Omental fat pad (tissue), 3 donors: ENCODE measurements at regions not wholly inside any gene's neighbourhood (a gene's known extent, or its start where the extent isn't known, plus 50 kb on each side); places are given as distances from the start of the nearest gene placed in this dataset.

Experiments
- ATAC-seq: fragments of 150-250 bp; one replicate; pipeline ENCODE4 v1.9.1; 2016; ENCODE audit warnings: mild to moderate bottlenecking, moderate library complexity; ENCODE audit not compliant: low FRiP score
- DNase-seq: peaks from one replicate; pipeline ENCODE4 v3.0.0-alpha.2; 2019; ENCODE audit warnings: low spot score
- CTCF ChIP-seq, 3 donors: fragments of 450-650 bp; IDR thresholded peaks; one replicate each; pipeline ENCODE4 v1.5.1; 2016 to 2017; ENCODE audit warnings: antibody characterized with exemption in 3 of 3, mild to moderate bottlenecking in 3 of 3, moderate library complexity in 2 of 3

DNA sequence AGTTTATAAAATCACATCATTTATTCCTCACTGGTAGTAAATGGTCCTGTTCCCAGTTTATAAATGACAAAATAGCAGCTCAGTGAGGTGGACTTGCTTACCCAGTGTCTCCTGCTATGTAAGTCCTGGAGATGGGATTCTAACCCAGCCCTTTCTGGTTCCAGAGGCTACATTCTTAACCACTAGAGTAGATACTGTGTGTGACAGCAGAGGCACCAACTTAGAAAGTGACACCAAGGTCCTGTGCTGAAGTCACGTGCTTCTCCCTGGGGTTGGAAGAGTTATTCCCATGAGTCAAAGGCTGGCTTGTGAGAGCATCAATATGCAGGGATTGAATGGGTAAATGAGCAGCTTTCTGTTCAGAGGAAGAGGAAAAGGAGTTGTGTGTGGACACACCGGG, 167.3 kb upstream of the IRX3 start:
- no peak for ATAC-seq
- no peak for TF ChIP-seq CTCF (IDR thresholded peaks at IDR 0.05)
- no peak for DNase-seq

DNA sequence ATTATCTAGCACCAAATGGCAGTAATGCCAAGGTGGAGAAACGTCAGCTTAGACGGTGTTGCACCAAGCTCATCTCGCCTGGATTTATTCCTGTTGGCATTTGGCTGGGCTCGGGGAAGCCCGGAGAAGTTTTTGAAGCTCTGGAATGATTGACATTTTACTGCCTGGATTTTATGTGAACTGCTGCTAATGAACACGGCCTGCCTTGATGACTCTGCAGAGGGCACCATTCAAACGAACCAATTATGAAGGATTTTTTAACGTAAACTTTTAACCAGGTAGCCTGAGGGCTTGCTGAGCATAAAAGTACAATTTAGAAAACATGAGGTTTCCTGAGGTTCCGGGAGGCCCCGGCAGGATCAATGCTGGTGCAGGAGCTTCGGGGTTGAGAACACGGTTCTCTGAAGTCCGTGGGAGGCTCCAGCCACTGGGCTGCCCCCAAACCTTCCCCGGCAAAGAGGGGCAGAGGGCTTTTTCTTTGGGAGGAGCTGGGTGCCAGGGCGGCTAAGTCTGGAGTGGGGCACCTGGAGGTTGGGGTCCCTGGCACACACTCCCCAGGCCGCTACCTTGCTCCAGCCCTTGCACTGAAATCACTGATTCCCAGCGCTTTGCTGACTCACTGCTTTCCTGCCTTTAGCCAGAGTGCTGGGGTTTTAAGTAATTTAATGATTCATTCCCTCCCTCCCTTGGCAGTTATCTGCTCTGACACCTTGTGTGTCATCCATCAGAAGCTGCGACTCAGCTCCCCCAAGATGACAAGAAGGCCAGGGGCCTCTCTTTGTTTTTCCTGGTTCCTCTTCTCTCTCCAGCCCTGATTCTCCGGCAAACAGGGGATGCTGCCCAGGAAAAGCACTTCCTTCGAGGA, 161.2 kb upstream of the IRX3 start:
- ATAC-seq (peak; percentile 56), DNase-seq (no peak)
- TF ChIP-seq CTCF (IDR thresholded peaks at IDR 0.05) = no peak

GRCh38 chr16:54446639-54447038, 160.1 kb upstream of the IRX3 start:
- no peak for ATAC-seq
- no peak for TF ChIP-seq CTCF (IDR thresholded peaks at IDR 0.05)
- DNase-seq = no peak

DNA sequence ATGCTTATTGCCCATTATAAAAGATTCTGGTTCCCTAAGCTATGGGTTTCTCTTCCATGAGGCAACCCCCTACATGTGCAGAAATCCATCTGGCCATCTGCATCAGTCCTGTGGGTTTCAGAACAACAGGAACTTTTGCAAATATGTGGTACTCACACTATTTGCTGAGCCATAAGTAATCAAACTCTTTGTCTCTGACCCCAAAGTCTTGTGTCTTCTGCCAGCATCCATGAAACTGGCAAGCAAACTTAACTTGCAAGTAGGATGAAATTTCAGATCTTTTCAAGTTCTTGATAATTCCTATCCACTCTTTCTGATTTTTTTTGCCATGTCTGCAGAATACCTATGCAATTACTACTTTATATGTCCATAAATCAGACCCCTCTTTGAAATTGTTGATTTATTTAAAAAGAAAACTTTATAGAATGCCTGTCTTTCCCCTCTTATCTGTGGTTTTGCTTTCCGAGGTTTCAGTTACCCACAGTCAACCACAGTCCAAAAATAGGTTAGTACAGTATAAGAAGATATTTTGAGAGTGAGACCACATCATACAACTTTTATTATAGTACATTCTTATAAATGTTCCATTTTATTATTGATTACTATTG, 158.4 kb upstream of the IRX3 start:
- ATAC-seq (no peak), DNase-seq (no peak)
- TF ChIP-seq CTCF (IDR thresholded peaks at IDR 0.05) = no peak

GRCh38 chr16:54443839-54444238, 157.3 kb upstream of the IRX3 start:
- no peak for TF ChIP-seq CTCF (IDR thresholded peaks at IDR 0.05)
- ATAC-seq (no peak), DNase-seq (no peak)

- TF ChIP-seq CTCF (IDR thresholded peaks at IDR 0.05) = no peak
- ATAC-seq (no peak), DNase-seq (no peak)
Observed at GRCh38 chr16:54443352-54443751, 156.8 kb upstream of the IRX3 start.

GRCh38 chr16:54442864-54443263, 156.3 kb upstream of the IRX3 start:
- no peak for DNase-seq
- no peak for ATAC-seq
- no peak for TF ChIP-seq CTCF (IDR thresholded peaks at IDR 0.05)
